ENCODE measurements at regions not wholly inside any gene's neighbourhood (a gene's known extent, or its start where the extent isn't known, plus 50 kb on each side); places are given as distances from the start of the nearest gene placed in this dataset.

GRCh38 chr2:239649309-239649708 lies 248.5 kb upstream of the HDAC4 start:
- TF ChIP-seq PATZ1 (tag by site-specific recombination; IDR thresholded peaks at IDR 0.05) (no peak), GLI2 (tag by site-specific recombination; IDR thresholded peaks at IDR 0.05; ENCODE audit: borderline replicate concordance, low read depth) (no peak), ZNF624 (tag by site-specific recombination; IDR thresholded peaks at IDR 0.05) (no peak), ZSCAN18 (tag by site-specific recombination; IDR thresholded peaks at IDR 0.05) (no peak), SETDB1 (IDR thresholded peaks at IDR 0.05; ENCODE audit: insufficient read length, low read length) (no peak), ZBTB1 (tag by site-specific recombination; IDR thresholded peaks at IDR 0.05) (no peak), ZNF701 (tag by site-specific recombination; IDR thresholded peaks at IDR 0.05) (no peak)

Measured in HEK293 (cell line).